HG02884 (cell line): ENCODE measurements at regions not wholly inside any gene's neighbourhood (a gene's known extent, or its start where the extent isn't known, plus 50 kb on each side); places are given as distances from the start of the nearest gene placed in this dataset.

Experiments used
- ATAC-seq: cut with Tn5 transposase; IDR thresholded peaks from one replicate; pipeline ENCODE4 v1.9.1; 2021; ENCODE audit warnings: mild to moderate bottlenecking, moderate library complexity; ENCODE audit not compliant: unreplicated experiment

DNA sequence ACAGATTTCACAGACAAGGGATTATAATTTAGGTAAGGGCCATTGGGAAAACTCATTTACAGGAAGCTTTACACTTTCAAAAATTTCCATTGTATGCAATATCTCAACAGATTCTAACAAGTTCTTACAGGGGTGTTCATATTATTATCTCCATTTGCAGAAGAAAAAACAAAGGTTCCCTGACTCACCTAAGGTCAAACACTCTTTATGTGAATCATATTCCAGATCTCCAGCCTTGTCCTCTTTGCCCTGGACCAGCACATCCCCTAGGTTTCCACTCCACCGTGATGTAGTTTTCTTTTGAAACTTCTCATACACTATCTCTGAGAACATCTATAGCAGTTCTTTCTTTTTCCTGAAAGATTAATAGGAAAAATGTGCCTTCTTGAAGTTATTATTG is 96.4 kb upstream of the HS3ST1 start:
- ATAC-seq, result no peak

DNA sequence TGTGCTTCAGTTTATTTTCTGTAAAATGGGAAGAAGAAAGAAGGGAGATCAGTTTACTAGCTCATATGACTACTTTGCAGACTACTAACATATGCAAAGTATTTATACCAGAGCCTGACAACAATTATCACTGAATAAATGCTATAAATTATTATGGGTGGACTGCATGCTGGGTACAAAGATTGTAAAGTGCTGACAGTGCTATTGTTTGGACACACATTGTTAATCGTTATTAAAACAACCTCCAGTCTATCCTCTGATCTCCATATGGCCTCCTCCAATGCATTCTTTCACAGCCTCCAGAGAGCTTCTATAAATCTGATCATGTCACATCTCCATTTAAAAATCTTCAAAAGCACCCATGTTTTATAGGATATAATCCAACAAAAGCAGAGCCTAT is 90.1 kb upstream of the HS3ST1 start:
- no peak for ATAC-seq

DNA sequence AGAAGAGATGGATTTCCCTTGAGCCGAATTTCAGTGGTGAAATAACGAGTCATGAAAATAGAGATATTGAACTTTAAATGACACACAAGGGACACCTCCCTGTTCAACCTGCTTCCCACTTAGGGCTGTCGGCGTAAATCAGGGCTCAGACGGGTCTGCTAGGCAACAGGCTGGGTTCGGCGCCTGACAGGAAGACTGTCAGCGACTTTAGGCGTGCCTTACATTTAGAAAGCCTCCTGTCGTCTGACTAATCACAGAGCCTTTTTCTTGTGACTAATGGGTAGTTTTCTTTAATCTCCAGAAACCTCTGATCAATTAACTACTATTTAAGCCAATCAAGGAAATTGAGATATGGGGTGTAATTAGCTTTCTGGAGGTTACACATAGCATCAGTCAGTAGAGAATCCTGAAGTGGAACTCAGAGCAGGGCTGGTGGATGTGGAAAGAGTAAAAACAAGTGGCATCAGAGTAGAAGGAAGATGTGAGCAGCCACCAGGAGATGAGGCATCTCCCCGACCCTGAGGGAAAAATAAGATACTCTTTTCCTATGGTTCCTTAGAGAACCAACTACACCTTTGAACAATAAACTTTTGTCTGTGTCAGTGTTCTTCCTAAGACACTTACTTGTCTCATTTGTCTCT is 86.2 kb upstream of the HS3ST1 start:
- no peak for ATAC-seq

DNA sequence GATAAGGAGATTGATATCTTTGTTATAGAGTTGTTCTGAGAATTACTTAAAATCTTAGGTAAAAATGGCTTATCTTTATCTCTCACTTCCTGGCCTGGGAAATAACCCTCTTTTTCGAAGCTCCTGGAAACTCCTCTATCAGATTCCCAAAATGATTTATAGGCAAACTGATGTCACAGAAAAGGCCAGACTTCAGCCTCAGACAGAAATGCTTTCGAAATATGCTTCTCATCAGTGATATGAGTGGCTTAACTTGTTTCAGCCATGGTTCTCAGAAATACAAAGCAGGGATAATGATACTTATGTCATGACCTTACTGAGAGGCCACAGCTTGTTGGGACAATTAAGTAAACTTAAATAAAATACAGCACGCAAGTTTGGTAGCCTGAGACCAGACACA is 85.3 kb upstream of the HS3ST1 start:
- no peak for ATAC-seq

DNA sequence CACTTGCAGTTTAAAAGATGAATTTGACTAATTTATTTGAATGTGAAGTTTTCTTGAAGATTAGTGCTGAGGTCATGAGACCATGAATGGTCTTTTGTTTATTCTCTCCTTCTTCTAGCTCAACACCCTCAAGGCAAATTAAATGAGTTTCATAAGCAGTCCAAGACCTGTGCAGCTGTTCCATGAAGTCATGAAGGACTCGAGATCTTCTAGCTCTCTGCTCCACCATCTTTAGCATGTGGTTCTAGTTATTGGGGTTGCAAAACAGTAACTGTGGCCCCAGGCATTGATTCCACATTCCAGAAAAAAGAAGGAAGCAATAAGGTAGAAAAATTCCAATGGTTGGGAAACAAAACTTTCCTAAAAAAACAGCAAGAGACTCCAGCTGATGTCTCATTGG is 84.2 kb upstream of the HS3ST1 start:
- no peak for ATAC-seq

DNA sequence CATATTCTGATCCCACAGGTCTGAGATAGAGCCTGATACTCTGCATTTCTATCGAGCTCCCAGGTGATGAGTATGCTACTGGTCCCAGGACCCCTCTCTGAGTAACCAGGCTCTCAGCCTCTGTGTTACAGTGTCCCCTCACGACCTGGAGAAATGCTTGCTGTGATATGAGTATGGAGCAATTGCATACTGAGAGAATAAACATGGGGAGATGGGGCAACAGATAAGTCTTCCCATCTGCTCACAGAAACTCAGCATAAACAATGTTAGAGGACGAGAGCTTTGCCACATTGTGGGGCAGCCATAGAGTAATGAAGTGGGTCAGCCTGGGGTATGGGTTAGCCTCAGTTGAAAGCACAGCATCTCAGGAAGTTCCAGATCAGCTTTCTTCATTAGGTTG is 82.6 kb upstream of the HS3ST1 start:
- ATAC-seq, result no peak

DNA sequence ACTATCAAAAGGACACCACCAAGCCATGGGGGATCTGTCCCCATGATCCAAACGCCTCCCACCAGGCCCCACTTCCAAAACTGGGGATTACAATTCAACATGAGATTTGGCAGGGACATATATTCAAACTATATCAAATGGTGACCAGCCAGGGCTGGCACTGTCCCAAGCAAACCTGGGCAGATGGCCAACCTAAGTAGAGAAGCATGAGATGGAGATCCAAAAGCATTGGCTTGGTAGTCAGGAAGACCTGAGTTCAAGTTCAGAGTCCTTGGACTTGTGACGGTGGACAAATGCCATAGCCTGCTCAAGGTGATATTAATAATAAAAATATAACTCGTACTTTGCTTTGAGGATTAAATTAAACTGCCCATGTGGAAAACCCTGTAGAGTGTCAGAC is 79.2 kb upstream of the HS3ST1 start:
- ATAC-seq, result no peak

DNA sequence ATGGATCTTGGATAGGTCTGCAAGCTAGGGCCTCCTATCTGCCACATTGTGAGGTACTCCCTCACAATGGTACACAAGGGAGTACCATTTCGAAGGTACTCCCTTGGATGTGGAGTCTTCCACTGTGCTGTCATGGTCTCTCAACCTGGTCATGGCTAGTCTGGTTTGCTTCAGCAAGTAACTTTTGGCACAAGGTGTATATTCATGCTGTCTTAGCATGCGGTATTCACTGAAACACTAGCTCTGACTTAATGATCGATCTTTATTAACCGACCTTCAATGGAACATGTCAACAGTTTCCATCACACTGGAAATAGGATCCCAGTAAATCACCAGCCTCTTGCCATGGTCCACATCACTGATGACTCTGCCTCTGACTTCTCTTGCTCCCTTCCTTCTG is 77.5 kb upstream of the HS3ST1 start:
- no peak for ATAC-seq

DNA sequence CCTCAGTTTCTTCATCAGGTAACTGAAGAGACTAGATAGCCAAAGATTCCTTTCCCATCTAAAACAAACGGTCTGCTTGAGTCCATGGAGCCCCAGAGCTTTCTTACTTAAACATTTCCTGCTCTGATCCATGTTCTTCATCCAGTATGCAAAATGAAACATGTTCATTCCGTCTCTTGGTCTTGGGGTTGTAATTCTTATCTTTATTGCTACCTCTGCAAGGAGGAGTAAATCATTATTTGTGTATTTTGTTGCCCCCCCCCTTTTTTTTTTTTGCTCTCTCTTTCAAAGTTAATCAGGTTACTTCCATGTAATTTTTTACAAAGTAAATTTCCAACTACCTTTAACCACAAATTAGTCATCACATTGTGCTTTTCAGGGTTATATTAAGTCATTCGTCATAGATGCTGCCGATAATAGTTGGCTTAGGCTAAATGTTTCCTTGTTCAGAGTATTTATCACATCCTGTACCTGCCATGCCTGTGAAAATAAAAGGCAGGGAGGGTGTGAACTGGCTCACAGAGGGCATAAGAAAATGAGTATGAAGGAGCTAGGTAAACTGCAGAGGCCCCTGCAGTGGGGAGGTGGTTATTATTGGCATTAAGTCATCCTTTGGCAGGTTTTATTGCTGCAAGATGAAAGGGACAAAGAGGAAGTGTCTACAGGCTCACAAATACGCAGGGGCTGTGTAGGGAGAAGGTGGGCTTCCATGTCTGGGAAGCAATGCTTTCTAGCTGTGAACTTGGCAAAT is 76.7 kb upstream of the HS3ST1 start:
- no peak for ATAC-seq

DNA sequence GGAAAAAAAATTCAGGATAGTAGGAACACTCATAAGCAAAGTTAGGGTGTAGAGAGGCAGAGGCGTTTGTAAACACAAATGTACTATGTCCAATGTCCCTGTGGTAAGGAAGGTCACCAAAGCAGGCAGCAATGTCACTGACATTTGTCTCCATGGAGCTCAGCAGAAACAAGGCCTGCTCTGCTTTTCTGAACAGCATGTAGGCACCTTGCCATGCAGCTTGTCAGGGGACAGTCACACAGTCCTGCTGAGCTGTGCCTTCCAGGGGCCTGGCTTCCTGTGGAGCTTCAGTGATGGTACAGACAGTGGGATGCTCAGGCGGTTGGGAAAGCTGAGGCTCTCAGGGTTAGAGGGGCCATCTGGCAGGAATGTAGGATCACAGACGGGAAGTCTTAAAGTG is 74.5 kb upstream of the HS3ST1 start:
- no peak for ATAC-seq

DNA sequence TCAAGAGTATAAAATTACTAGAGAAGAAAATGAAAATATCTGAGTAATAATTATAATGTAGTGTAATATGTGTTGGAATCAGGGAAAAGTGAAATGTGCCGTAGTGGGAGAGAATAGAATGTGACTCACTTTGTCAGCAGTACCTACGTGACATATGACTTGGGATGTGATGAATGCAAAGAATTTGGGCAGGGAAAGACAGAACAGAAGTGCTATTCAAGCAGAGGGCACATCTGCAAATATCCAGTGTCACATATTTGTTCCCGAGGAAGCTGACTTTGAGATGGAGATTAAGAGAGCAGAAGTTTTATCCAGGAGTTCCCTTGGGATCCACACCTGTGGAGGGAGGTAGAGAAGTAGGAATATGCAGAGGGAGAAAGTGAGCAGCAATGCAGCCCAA is 69.3 kb upstream of the HS3ST1 start:
- no peak for ATAC-seq

DNA sequence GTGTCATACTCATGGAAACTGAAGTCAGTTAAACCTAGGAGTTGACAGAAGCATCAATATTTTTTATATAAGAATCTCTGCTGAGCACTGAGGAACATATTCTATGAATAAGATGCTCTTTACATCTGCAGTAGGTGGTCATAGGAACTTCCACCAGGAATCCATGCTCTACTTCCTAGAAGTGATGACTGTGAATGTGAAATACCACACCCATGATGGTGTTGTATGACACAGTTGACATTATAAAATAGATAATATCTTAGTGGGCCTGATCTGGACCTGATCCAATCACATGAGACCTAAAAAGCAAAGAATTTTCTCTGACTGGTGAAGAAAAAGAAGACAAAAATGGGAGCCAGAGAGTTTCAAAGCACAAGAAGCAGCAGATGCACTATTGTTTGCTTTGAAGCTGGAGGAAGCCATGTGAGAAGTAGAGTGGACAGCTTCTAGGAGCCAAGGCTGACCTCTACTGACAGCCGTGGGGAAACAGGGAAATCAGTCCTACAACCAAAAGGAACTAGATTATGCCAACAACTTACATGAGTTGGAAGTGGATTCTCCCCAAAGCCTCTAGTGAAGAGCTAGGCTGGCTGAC is 68.6 kb upstream of the HS3ST1 start:
- ATAC-seq, result no peak

DNA sequence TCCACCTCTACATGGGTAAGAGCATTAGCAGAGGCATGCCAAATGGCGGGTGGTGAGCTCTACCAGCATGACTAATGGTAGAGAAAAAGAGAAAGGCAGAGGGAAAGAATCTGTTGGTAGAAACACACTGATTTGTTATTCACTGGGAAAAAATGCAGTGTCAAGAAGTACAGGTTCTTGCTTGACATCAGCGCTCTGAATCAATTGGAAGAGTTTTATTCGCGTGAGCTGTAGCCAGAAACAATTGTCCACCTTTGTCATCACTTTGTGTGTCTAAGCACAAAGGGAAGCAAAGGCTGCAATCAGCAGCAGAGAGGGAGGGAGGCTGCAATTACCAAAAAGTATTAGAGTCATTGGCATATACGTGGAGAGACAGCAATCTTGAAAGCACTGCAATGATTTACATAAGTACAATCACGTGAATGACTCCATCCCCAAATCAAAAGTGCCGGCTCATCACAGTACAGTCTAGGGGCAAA is 67.7 kb upstream of the HS3ST1 start:
- ATAC-seq, result no peak

DNA sequence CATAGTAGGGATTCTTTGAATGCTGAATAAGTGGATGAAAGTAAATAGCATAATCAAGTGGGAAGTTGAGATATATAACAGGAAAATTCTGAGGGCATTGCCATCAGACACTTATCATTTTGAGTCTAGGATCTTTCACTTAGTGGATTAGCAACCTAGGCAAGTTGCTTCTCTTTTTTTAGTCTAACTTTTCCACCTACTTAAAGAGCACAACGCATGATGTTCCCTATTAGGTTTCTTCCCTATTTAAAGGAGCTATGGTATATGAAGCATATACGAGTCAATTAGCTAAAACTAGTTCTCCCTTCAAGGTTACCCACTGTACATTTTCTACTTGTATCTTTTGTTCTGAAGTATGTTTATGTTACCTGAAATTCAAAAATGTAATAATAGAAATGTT is 67.1 kb upstream of the HS3ST1 start:
- no peak for ATAC-seq

DNA sequence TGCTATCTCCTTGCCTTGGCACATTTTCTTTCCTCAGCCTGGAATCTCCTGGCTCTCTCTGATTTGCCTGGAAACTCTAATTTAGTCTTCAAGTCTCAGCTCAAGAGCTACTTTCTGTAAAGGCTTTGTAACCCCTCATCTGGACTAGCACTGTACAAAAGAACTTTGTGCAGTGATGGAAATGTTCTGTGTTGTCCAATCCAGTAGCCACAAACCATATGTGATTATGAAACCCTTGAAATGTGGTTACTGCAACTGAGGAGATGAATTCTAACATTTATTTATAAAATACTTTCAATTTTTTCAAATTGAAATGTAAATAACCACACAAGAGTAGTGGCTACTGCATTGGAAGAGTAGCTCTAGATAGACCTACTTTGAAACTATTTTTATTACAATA is 66.6 kb upstream of the HS3ST1 start:
- no peak for ATAC-seq

DNA sequence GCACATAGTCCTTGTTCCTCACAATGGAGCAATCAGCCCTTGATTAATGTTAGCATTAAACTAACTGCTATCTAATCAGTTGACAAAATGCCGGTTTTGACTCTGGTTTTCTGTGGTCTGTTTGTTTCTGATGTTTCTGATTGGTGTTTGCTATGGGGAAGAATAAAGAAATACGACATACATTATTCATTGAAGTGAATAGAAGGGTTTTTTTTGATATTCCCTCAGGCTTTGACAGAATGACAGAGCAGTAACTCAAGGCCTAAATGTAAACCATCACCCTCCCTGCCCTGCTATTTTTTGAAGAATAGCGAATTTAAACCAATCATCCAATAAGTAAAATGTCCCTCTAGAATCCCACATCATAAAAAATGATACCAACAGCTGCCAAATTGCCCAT is 65.5 kb upstream of the HS3ST1 start:
- ATAC-seq, result no peak

DNA sequence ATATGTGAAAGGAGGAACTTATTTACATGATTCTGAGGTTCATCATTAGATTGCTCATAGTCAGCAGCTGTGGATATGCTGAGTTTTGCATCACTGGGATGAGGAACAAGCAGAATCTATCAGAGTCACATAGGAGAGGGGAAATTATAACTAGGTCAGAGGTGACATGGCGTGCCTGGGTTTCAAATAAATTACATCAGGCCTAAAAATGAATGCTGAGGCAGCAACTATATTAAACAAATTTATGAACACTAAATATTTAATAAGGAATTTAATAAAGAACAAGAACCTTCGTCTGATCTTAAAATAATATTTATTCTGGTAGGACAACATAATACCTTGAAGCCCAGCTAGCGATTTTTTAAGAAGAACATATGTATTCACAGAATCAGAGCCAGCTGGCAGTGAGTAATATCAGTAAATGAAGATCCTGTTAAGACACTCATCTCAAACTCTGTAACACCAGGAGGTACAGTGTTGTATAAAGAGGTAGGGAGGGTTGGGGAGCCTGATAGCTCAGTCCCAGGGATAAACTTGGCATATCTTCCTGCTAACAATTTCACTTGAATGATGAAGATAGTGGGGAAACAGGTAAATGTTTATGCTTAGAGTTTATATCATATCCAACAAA is 60.9 kb upstream of the HS3ST1 start:
- ATAC-seq, result no peak

DNA sequence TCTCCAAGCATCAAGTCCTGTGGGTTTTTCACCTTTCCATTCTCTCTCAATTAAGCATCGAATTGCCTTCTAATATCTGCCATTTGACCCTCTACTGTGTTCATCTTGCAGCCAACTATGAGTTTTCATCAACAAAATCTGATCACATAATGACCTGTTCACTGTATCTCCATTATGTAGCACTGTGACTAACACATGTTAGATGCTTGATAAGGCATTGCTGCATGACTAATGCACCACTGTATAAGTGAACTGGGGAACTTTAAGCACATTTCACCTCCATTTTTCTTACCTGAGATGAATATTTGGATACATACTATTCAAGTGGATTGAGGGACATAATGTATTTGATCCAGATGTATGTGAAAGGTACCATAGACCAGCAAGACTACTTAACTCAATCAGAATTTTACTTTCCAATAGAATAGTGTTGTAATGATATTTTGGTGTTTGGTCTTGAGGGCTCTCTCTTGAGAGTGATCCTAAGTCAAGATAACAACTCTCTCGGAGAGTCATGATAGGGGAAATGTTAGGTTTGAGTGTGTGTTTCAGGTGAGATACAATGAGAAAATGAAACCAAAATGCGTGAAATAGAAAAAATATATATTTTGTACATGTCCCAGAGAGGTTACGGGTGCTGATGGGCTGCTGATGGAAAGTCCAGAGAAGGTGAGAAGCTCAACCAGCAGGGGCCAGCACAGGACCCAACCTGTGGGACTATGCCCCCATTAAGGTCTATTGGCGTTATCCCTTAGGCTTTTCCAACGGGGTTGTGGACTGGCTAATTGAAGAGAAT is 60.2 kb upstream of the HS3ST1 start:
- ATAC-seq, result no peak

DNA sequence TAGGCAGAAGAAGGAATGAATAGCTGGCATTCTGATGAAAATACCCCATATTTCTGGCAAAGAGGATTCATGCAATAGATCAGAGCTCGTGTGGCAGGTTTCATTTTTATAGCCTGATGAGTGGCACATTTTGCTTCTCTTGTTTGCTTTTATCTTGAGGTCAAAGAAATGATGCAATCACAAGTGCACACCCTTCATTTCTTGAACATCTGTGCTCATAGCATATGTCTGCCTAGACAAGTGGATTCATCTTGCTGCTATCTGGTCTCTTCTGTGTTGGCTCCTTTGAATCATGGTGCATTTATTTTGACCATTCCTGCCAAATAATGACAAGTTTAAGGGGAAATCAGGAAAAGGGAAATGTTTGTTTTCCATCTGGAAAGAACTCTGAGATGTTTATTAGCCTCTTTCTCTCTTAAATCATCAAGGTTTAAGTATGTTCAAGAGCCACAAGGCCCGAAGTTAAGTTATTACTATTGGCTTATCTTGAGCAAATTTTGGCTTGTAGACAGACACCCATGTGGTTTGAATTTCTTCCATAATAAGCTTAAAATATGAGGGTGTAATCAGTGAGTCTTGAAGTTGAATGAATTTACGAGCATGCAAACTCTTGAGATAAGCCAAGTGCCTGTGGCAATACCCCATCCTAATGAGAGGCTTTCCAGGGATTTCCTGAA is 59.3 kb upstream of the HS3ST1 start:
- ATAC-seq, result no peak

DNA sequence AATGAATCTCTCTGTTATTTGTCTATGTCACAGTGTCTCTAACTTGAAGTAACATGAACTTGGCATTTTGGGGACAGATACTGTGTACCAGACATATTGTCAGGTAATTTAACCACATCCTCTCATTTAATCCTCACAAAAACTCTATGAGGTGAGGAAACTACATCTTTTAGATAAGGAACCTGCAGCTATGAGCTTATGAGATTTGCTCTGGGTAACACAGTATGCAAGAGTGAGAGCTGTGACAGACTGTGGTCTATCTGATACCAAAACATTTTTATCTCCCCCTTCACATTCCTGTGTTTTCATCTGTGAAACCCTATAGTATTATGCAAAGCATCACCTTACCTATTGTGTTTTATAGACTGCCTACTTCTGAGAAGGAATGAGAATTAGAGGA is 58.4 kb upstream of the HS3ST1 start:
- ATAC-seq, result no peak

DNA sequence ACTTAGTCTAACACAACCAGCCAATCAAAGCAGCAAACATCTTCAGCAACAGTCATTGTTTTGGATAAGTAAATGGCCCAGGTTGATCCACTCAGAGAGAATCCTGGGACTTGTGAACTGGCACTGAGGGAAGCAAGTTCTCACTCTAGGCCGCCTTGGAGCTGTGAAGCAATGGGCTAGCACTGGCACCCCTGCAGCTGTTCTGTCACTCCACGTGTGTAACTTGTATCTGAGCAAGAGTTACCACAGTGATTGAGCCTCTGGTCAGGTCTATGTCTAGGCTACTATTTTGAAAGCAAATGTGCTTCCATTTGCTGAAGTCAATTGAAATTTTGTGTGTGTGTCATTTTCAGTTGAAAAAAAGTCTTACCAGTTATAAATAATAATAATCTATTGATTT is 57.2 kb upstream of the HS3ST1 start:
- no peak for ATAC-seq
